ENCODE measurements at regions not wholly inside any gene's neighbourhood (a gene's known extent, or its start where the extent isn't known, plus 50 kb on each side); places are given as distances from the start of the nearest gene placed in this dataset.
A peak's percentile ranks its signal among the peaks of the same experiment; 100 is the strongest.
"Not testable (repeated sequence)": the region's sequence is repeated elsewhere in the genome, so short reads cannot be mapped to it uniquely, and the experiment has no call there.

GRCh38 chr7:94803821-94804220 is 103.6 kb upstream of the PPP1R9A start:
- intact Hi-C loops (cut with DNase I), result no loop called here

GRCh38 chr7:94808673-94809072 is 98.7 kb upstream of the PPP1R9A start:
- intact Hi-C loops (cut with DNase I); DNase-seq: not testable (repeated sequence)

More at GRCh38 chr7:94803821-94804220, 103.6 kb upstream of the PPP1R9A start:
- no peak for DNase-seq

GRCh38 chr7:94810496-94810895 is 96.9 kb upstream of the PPP1R9A start:
- no peak for DNase-seq
- intact Hi-C loops (cut with DNase I), result no loop called here

GRCh38 chr7:94813917-94814316 is 93.5 kb upstream of the PPP1R9A start:
- no peak for DNase-seq
- intact Hi-C loops (cut with DNase I), result no loop called here

- DNase-seq, result no peak
- intact Hi-C loops (cut with DNase I), result no loop called here
Measured at GRCh38 chr7:94823947-94824346, 83.4 kb upstream of the PPP1R9A start.

GRCh38 chr7:94829987-94830386 is 77.4 kb upstream of the PPP1R9A start:
- intact Hi-C loops (cut with DNase I), result no loop called here
- DNase-seq, result no peak

- intact Hi-C loops (cut with DNase I), result no loop called here
Measured at GRCh38 chr7:94832051-94832450, 75.3 kb upstream of the PPP1R9A start.

GRCh38 chr7:94834359-94834758 is 73.0 kb upstream of the PPP1R9A start:
- no peak for DNase-seq
- intact Hi-C loops (cut with DNase I), result no loop called here

More at GRCh38 chr7:94832051-94832450, 75.3 kb upstream of the PPP1R9A start:
- DNase-seq, result no peak

GRCh38 chr7:94838717-94839116 is 68.7 kb upstream of the PPP1R9A start:
- DNase-seq, result no peak
- intact Hi-C loops (cut with DNase I), result no loop called here

- no peak for DNase-seq
- intact Hi-C loops (cut with DNase I), result no loop called here
Measured at GRCh38 chr7:94843553-94843952, 63.8 kb upstream of the PPP1R9A start.

- intact Hi-C loops (cut with DNase I), result no loop called here
- DNase-seq, result no peak
Measured at GRCh38 chr7:94848531-94848930, 58.9 kb upstream of the PPP1R9A start.

GRCh38 chr7:94848992-94849576 is 58.3 kb upstream of the PPP1R9A start:
- DNase-seq, result peak in 2 of 10 donors; percentile 62 to 69
- intact Hi-C loops (cut with DNase I), result no loop called here

- intact Hi-C loops (cut with DNase I), result no loop called here
Measured at GRCh38 chr7:94849636-94850208, 57.7 kb upstream of the PPP1R9A start.

GRCh38 chr7:94855589-94855988 is 51.8 kb upstream of the PPP1R9A start:
- intact Hi-C loops (cut with DNase I), result no loop called here
- DNase-seq, result no peak

More at GRCh38 chr7:94849636-94850208, 57.7 kb upstream of the PPP1R9A start:
- peak in 3 of 10 donors; percentile 71 to 84 (median 80) for DNase-seq

- DNase-seq, result no peak
- intact Hi-C loops (cut with DNase I), result no loop called here
Measured at GRCh38 chr7:94856643-94857042, 50.8 kb upstream of the PPP1R9A start.
